A673 (cell line): ENCODE measurements at regions not wholly inside any gene's neighbourhood (a gene's known extent, or its start where the extent isn't known, plus 50 kb on each side); places are given as distances from the start of the nearest gene placed in this dataset.

ENCODE experiments used
- CTCF ChIP-seq: fragments of 300-800, 200-600 bp; sonication (generic); conservative IDR thresholded peaks from 2 replicates; pipeline ENCODE4 v1.5.1; 2017; ENCODE audit warnings: low read depth, mild to moderate bottlenecking, antibody characterized with exemption, low read length, moderate library complexity, mixed read lengths
- EZH2 ChIP-seq: fragments of 200-600 bp; sonication (generic); IDR thresholded peaks from 2 replicates; pipeline ENCODE4 v1.6.1; 2017; ENCODE audit warnings: borderline replicate concordance, low read depth, mild to moderate bottlenecking, mixed read lengths, antibody characterized with exemption, low read length; ENCODE audit not compliant: poor library complexity, severe bottlenecking

DNA sequence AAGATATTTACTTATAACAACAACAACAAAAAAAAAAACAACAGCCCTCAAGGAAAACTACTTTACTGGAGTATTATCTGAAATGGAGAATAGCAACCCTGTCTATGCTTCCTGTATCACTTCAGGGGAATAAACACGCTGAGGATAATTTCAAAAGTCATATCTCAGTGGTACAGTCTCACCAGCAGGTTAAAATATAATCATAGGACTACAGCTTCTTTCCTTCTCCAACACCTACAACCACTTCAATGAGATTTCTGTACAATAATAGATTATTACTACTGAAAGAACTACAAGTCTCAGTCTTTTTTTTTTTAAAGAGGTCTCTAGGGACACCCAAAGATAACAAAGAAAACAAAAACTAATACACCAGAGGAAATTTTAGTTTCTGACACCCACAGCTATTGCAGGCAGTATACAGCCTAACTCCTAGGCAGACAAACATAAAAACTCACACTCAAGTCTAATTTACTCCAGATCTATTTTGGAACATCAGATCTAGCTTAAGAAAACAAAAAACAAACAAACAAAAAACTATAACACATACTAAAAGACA lies 268.2 kb downstream of the BCHE start:
- TF ChIP-seq CTCF (no peak), EZH2 (no peak)
